IPS-20b (cell line): ENCODE measurements at regions not wholly inside any gene's neighbourhood (a gene's known extent, or its start where the extent isn't known, plus 50 kb on each side); places are given as distances from the start of the nearest gene placed in this dataset.
"Not testable (repeated sequence)": the region's sequence is repeated elsewhere in the genome, so short reads cannot be mapped to it uniquely, and the experiment has no call there.

Experiments
- H3K27ac ChIP-seq: one replicate; pipeline ENCODE4 v1.5.1; 2013; ENCODE audit warnings: low read length
- H3K27me3 ChIP-seq: 2 replicates; pipeline ENCODE4 v1.6.1; 2013; ENCODE audit warnings: mild to moderate bottlenecking, low read length, inconsistent platforms; ENCODE audit not compliant: insufficient read depth
- H3K36me3 ChIP-seq: 2 replicates; pipeline ENCODE4 v1.6.1; 2013; ENCODE audit warnings: low read depth, mild to moderate bottlenecking, inconsistent platforms, low read length, moderate library complexity; ENCODE audit not compliant: insufficient read depth
- H3K4me1 ChIP-seq: 2 replicates; pipeline ENCODE4 v1.6.1; 2013; ENCODE audit warnings: mild to moderate bottlenecking, control low read depth, inconsistent platforms, low read length, moderate library complexity; ENCODE audit not compliant: insufficient read depth
- H3K4me3 ChIP-seq: 2 replicates; pipeline ENCODE4 v1.5.1; 2013; ENCODE audit warnings: mild to moderate bottlenecking, low read length, inconsistent platforms
- H3K9ac ChIP-seq: 2 replicates; pipeline ENCODE4 v1.6.1; 2013; ENCODE audit warnings: low read depth, mild to moderate bottlenecking, inconsistent platforms, low read length, moderate library complexity
- H3K9me3 ChIP-seq: 2 replicates; pipeline ENCODE4 v1.6.1; 2013; ENCODE audit warnings: mild to moderate bottlenecking, low read depth, low read length, inconsistent platforms; ENCODE audit not compliant: insufficient read depth

- H3K36me3 ChIP-seq, result no peaks in the 10 kb centered on the region
- no peaks in the 10 kb centered on the region for H3K27me3 ChIP-seq
- H3K27ac ChIP-seq, result no peak overlapping the region
- no peak overlapping the region for H3K9ac ChIP-seq
- H3K4me3 ChIP-seq, result no peak overlapping the region
- H3K4me1 ChIP-seq, result no peaks in the 10 kb centered on the region; the same call in 1 of the 2 replicates
- peaks cover 23% of the 10 kb centered on the region for H3K9me3 ChIP-seq
Observed at GRCh38 chr10:106378251-106378650, 786.3 kb downstream of the SORCS1 start.

GRCh38 chr10:106370751-106371150, 793.8 kb downstream of the SORCS1 start:
- H3K9ac ChIP-seq, result no peak overlapping the region
- no peaks in the 10 kb centered on the region for H3K9me3 ChIP-seq
- no peaks in the 10 kb centered on the region for H3K27me3 ChIP-seq
- no peak overlapping the region for H3K27ac ChIP-seq
- H3K4me1 ChIP-seq, result no peaks in the 10 kb centered on the region; the same call in 1 of the 2 replicates
- H3K4me3 ChIP-seq, result no peak overlapping the region
- no peaks in the 10 kb centered on the region for H3K36me3 ChIP-seq

GRCh38 chr10:106360870-106361269, 803.6 kb downstream of the SORCS1 start:
- H3K36me3 ChIP-seq, result no peaks in the 10 kb centered on the region
- H3K27me3 ChIP-seq, result no peaks in the 10 kb centered on the region
- H3K9me3 ChIP-seq, result no peaks in the 10 kb centered on the region
- H3K9ac ChIP-seq, result no peak overlapping the region
- no peak overlapping the region for H3K27ac ChIP-seq
- no peaks in the 10 kb centered on the region for H3K4me1 ChIP-seq
- no peak overlapping the region for H3K4me3 ChIP-seq

DNA sequence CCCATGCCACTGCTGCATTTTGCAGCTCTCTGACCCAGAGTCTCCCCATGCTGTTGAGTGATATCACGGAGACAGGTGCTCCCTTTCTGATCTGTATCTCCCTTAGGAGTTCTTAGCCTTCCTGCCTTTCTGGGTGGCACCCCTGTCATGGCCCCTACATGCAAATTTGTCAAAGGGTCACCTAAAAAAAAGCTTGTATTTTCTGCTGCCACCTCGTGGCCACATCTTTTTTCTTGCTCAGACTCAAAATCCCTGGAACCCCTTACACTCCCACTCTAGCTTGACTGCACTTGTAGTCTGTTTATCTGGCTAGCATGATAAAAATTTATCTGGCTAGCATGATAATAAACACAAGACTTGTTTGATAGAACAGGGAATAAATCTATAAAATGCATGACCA, 809.1 kb downstream of the SORCS1 start:
- no peaks in the 10 kb centered on the region for H3K36me3 ChIP-seq

GRCh38 chr10:106348933-106349332, 815.6 kb downstream of the SORCS1 start:
- no peaks in the 10 kb centered on the region for H3K4me1 ChIP-seq
- no peak overlapping the region for H3K9ac ChIP-seq
- no peak overlapping the region for H3K4me3 ChIP-seq
- H3K27ac ChIP-seq, result no peak overlapping the region
- H3K9me3 ChIP-seq, result no peaks in the 10 kb centered on the region
- H3K36me3 ChIP-seq, result no peaks in the 10 kb centered on the region
- no peaks in the 10 kb centered on the region for H3K27me3 ChIP-seq

More for the DNA sequence above, 809.1 kb downstream of the SORCS1 start:
- Histone ChIP-seq H3K27me3 (no peaks in the 10 kb centered on the region), H3K9ac (no peak overlapping the region), H3K4me1 (no peaks in the 10 kb centered on the region), H3K4me3 (no peak overlapping the region), H3K27ac (no peak overlapping the region), H3K9me3 (no peaks in the 10 kb centered on the region)

DNA sequence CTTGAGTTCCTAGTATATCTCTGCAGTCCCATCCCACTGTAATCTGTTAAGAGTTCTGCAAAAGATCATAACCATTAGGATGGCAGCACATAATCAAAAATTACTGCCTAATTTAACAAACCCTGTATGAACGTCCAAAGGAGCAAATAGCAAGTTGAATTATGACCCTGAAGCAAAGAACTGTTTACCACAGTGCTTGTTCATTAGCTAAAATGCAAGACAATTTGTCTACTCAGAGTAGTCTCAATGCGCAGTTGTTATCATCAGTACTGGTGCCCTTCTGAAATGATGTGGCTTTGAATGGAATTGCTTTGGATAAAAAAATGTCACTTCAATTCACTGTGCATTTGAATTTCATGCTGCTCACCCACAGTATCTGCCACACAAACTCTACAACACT, 817.0 kb downstream of the SORCS1 start:
- Histone ChIP-seq H3K4me1 (no peaks in the 10 kb centered on the region), H3K9ac (no peak overlapping the region), H3K9me3 (no peaks in the 10 kb centered on the region), H3K4me3 (no peak overlapping the region), H3K36me3 (no peaks in the 10 kb centered on the region), H3K27me3 (no peaks in the 10 kb centered on the region), H3K27ac (no peak overlapping the region)

DNA sequence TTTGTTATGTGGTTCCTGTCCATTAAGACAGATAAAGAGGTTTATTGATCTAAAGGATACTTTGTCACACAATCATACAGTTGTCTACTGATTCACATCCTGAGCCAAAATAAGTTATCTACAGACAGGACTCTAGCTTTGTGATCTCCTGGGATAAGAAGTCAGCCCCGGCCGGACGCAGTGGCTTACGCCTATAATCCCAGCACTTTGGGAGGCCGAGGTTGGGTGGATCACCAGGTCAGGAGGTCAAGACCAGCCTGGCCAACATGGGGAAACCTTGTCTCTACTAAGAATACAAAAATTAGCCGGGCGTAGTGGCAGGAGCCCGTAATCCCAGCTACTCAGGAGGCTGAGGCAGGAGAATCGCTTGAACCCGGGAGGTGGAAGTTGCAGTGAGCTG, 821.0 kb downstream of the SORCS1 start:
- not testable (repeated sequence) for H3K9me3 ChIP-seq, H3K4me1 ChIP-seq, H3K27ac ChIP-seq, H3K27me3 ChIP-seq, H3K4me3 ChIP-seq, H3K9ac ChIP-seq, H3K36me3 ChIP-seq

GRCh38 chr10:106341356-106341755, 823.1 kb downstream of the SORCS1 start:
- Histone ChIP-seq H3K9me3 (no peaks in the 10 kb centered on the region), H3K27ac (no peak overlapping the region), H3K4me3 (no peak overlapping the region), H3K9ac (no peak overlapping the region), H3K36me3 (no peaks in the 10 kb centered on the region), H3K4me1 (no peaks in the 10 kb centered on the region), H3K27me3 (no peaks in the 10 kb centered on the region)

DNA sequence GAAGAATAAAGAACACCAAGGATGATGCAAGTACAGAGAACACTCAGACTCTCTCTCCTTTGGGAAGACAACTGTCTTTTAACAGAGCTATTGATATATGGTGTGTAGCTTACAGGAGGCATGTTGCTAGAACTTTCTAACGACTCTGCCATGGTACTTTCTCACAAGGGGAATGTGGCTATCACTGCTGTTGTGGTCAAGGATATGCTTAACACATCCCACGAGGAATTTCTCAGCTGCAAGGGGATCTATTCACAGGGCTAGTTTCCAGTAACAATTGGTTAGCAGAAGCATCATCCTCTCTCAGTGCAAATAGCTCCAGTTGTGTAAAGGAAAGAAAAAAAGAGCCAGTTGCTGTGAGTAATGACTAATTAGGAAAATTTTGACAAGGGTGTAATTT, 826.0 kb downstream of the SORCS1 start:
- H3K4me1 ChIP-seq, result no peaks in the 10 kb centered on the region
- H3K36me3 ChIP-seq, result no peaks in the 10 kb centered on the region
- no peak overlapping the region for H3K27ac ChIP-seq
- H3K9me3 ChIP-seq, result no peaks in the 10 kb centered on the region
- no peak overlapping the region for H3K4me3 ChIP-seq
- no peaks in the 10 kb centered on the region for H3K27me3 ChIP-seq
- H3K9ac ChIP-seq, result no peak overlapping the region

- H3K27me3 ChIP-seq, result no peaks in the 10 kb centered on the region
- H3K9me3 ChIP-seq, result no peaks in the 10 kb centered on the region
- H3K36me3 ChIP-seq, result no peaks in the 10 kb centered on the region
- no peaks in the 10 kb centered on the region for H3K4me1 ChIP-seq
- no peak overlapping the region for H3K4me3 ChIP-seq
- no peak overlapping the region for H3K27ac ChIP-seq
- no peak overlapping the region for H3K9ac ChIP-seq
Observed at GRCh38 chr10:106336874-106337273, 827.6 kb downstream of the SORCS1 start.

DNA sequence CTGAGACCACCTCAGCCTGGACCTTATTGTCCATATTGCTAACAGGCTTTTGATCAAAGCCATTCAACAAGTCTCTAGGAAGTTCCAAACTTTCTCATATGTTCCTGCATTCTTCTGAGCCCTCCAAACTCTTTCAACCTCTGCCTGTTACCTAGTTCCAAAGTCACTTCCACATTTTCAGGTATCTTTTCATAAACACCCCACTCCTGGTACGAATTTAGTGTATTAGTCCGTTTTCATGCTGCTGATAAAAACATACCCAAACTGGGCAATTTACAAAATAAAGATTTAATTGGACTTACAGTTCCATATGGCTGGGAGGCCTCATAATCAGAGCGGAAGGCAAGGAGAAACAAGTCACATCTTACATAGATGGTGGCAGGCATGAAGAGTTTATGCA, 836.8 kb downstream of the SORCS1 start:
- no peak overlapping the region for H3K9ac ChIP-seq
- H3K9me3 ChIP-seq, result peaks cover 29% of the 10 kb centered on the region
- H3K4me1 ChIP-seq, result no peaks in the 10 kb centered on the region
- no peaks in the 10 kb centered on the region for H3K27me3 ChIP-seq
- no peak overlapping the region for H3K4me3 ChIP-seq
- H3K36me3 ChIP-seq, result no peaks in the 10 kb centered on the region
- H3K27ac ChIP-seq, result no peak overlapping the region

DNA sequence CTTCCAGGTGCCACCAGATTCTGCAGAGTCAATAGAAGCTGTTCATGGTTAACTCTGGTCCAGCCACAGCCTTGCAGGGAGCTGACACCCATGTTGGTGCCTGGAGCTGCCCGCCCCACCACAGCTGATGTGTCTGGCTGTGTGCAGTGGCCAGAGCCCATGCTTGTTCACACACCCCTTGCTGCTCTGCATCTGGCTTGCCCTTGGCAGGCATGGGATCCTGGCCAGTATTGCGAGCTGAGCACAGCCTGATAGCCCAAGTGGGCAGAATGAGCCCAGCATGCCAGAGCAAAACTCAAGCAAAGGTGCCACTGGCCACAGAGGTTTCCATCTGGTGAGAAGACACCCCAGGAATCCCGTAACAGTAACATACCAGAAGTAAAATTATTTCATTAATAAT, 843.6 kb downstream of the SORCS1 start:
- Histone ChIP-seq H3K9me3 (peaks cover 2% of the 10 kb centered on the region; the same call in 1 of the 2 replicates), H3K27me3 (no peaks in the 10 kb centered on the region), H3K36me3 (no peaks in the 10 kb centered on the region), H3K9ac (no peak overlapping the region), H3K4me1 (no peaks in the 10 kb centered on the region), H3K27ac (no peak overlapping the region), H3K4me3 (no peak overlapping the region)

- no peaks in the 10 kb centered on the region for H3K4me1 ChIP-seq
- no peak overlapping the region for H3K9ac ChIP-seq
- H3K27me3 ChIP-seq, result no peaks in the 10 kb centered on the region
- H3K36me3 ChIP-seq, result no peaks in the 10 kb centered on the region
- no peaks in the 10 kb centered on the region for H3K9me3 ChIP-seq
- no peak overlapping the region for H3K27ac ChIP-seq
- no peak overlapping the region for H3K4me3 ChIP-seq
Observed at GRCh38 chr10:106320078-106320477, 844.4 kb downstream of the SORCS1 start.
